ENCODE measurements at regions not wholly inside any gene's neighbourhood (a gene's known extent, or its start where the extent isn't known, plus 50 kb on each side); places are given as distances from the start of the nearest gene placed in this dataset.
"Not testable (repeated sequence)": the region's sequence is repeated elsewhere in the genome, so short reads cannot be mapped to it uniquely, and the experiment has no call there.

DNA sequence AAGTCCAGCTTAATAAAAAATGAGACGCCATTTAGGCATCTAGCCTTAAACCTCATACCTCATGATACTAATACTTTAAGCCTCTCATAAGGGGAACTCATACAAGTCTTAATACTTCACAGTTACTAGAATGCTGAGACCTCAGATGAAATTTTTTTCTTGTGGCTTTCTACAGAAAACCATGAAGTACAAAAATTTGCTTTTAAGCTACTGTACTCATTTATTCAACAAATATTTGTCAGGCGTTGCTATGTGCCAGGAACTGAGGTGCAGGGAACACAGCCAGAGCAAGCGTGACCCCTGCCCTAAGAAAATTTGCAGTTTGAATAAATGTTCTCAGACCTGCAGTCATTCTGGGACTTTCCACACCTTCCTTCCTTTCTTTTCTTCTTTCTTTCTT lies 150.6 kb downstream of the MRPL39 start:
- ATAC-seq (no peak), DNase-seq (peak in 3 of 4 donors; percentile 7 to 46 (median 16))
- Histone ChIP-seq H3K4me3 (no peak overlapping the region), H3K4me1 (peaks cover 8% of the 10 kb centered on the region), H3K27ac (peak overlapping the region in 1 of 4 donors; percentile 57), H3K9me3 (no peaks in the 10 kb centered on the region), H3K27me3 (no peaks in the 10 kb centered on the region), H3K36me3 (replicated peaks in 1 of 2; ENCODE audit: insufficient read depth in 1 of 2, low read depth in 2 of 2) (no peaks in the 10 kb centered on the region)
- TF ChIP-seq CTCF (IDR thresholded peaks at IDR 0.05), result no peak
- TF ChIP-seq POLR2A (IDR thresholded peaks at IDR 0.05), result no peak
- intact Hi-C loops (cut with DNase I), result no loop called here
- 19 to 20% methylated on average over 3 of the region's 3 CpGs for WGBS, 2 donors

DNA sequence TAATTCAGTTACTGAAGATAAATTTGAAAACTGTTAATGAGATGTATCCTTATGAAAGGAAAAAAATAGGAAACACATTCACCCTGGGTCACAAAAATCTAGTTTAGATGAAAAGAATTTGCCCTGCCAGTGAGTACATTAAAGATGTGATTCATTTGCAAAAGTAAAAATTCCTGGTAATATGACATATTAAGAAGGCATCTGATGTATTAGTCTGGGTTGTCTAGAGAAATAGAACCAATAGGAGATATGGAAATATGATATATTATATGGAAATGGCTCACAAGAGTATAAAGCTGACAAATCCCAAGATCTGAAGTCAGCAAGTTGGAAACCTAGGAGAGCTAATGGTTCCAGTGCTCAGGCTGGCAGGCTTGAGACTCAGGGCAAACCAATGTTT lies 153.8 kb downstream of the MRPL39 start:
- no peaks in the 10 kb centered on the region for H3K9me3 ChIP-seq
- ATAC-seq, result no peak
- no peak overlapping the region for H3K27ac ChIP-seq
- H3K36me3 ChIP-seq (replicated peaks in 1 of 2; ENCODE audit: insufficient read depth in 1 of 2, low read depth in 2 of 2), result no peaks in the 10 kb centered on the region
- DNase-seq, result no peak
- H3K4me1 ChIP-seq, result peaks cover 8% of the 10 kb centered on the region
- no peak for TF ChIP-seq POLR2A (IDR thresholded peaks at IDR 0.05)
- no peak for TF ChIP-seq CTCF (IDR thresholded peaks at IDR 0.05)
- intact Hi-C loops (cut with DNase I), result no loop called here
- no peaks in the 10 kb centered on the region for H3K27me3 ChIP-seq
- no peak overlapping the region for H3K4me3 ChIP-seq

GRCh38 chr21:25449950-25450349 lies 157.3 kb downstream of the MRPL39 start:
- no peak for TF ChIP-seq POLR2A (IDR thresholded peaks at IDR 0.05)
- TF ChIP-seq CTCF (IDR thresholded peaks at IDR 0.05), result no peak
- Histone ChIP-seq H3K4me1 (no peaks in the 10 kb centered on the region), H3K9me3 (no peaks in the 10 kb centered on the region), H3K36me3 (replicated peaks in 1 of 2; ENCODE audit: insufficient read depth in 1 of 2, low read depth in 2 of 2) (no peaks in the 10 kb centered on the region), H3K27ac (no peak overlapping the region), H3K27me3 (no peaks in the 10 kb centered on the region), H3K4me3 (no peak overlapping the region)
- no peak for ATAC-seq
- no peak for DNase-seq
- intact Hi-C loops (cut with DNase I), result no loop called here
- 77 to 82% methylated on average over 3 of the region's 3 CpGs for WGBS, 2 donors

DNA sequence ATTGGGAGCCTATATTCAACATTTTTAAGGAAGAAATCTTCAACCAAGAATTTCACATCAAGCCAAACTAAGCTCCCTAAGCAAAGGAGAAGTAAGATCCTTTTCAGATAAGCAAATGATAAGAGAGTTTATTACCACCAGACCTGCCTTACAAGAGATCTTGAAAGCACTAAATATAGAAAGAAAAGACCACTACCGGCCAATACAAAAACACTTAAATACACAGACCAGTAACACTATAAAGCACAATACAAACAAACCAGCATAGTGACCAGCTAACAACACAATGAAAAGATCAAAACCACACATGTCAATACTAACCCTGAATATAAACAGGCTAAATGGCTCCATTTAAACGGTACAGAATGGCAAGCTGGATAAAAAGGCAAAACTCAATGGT lies 165.4 kb downstream of the MRPL39 start:
- Histone ChIP-seq H3K4me1 (no peaks in the 10 kb centered on the region), H3K9me3 (no peaks in the 10 kb centered on the region), H3K4me3 (no peak overlapping the region), H3K27me3 (no peaks in the 10 kb centered on the region), H3K27ac (no peak overlapping the region), H3K36me3 (replicated peaks in 1 of 2; ENCODE audit: insufficient read depth in 1 of 2, low read depth in 2 of 2) (no peaks in the 10 kb centered on the region)
- ATAC-seq (no peak), DNase-seq (no peak)
- TF ChIP-seq CTCF (IDR thresholded peaks at IDR 0.05), result no peak
- no peak for TF ChIP-seq POLR2A (IDR thresholded peaks at IDR 0.05)
- intact Hi-C loops (cut with DNase I), result no loop called here
- 27 to 41% methylated on average over 2 of the region's 2 CpGs for WGBS, 2 donors

GRCh38 chr21:25437465-25437864 lies 169.8 kb downstream of the MRPL39 start:
- DNase-seq; H3K27me3 ChIP-seq; H3K9me3 ChIP-seq; H3K27ac ChIP-seq; H3K36me3 ChIP-seq (replicated peaks in 1 of 2; ENCODE audit: insufficient read depth in 1 of 2, low read depth in 2 of 2); H3K4me3 ChIP-seq; ATAC-seq; H3K4me1 ChIP-seq; intact Hi-C loops (cut with DNase I): not testable (repeated sequence)
- 62 to 65% methylated on average over 2 of the region's 2 CpGs for WGBS, 2 donors

Data from body of pancreas (tissue), 4 donors.